ENCODE measurements at regions not wholly inside any gene's neighbourhood (a gene's known extent, or its start where the extent isn't known, plus 50 kb on each side); places are given as distances from the start of the nearest gene placed in this dataset.

- DNase-seq (ENCODE audit: extremely low read depth, low read depth): no peak
Measured at GRCh38 chr2:220034426-220035130, 407.1 kb downstream of the SLC4A3 start.

DNA sequence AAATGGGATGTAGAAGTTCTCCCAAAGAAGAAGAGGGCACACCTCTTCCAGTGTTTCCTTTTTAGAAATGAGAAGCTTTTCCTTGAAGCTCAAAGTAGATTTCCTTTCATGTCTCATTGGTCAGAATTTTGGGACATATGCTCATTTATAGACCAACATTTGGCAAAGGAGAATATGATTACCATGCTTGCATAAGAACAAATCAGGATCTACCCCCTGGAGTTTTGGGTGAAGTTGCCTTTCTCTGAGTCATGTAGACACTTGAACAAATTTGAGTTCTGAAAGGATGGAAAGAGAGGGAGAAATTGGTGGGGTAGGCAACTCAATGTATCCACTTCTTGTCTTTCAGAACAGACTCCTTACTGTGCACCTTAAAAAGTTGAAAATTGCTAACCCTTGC lies 409.0 kb downstream of the SLC4A3 start:
- no peak for DNase-seq (ENCODE audit: extremely low read depth, low read depth)

DNA sequence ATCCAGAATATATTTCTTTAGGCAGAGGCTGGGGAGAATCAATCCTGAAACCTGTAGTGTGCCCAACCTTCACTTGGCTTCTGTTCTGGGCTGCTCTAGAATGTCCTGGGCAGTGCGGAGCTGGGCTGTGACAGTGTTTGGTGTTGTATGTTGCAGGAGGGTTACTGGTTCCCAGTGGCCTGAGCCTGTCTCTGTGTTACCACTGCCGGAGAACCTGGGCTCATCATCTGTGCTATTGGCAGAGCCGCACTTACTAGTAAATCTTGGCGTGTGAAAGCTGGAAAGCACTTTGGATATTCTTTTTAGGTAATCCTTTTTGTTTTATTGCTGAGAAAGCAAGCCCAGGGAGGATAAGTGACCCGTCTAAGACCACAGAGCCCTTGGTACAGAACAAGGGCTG lies 412.9 kb downstream of the SLC4A3 start:
- no peak for DNase-seq (ENCODE audit: extremely low read depth, low read depth)

- no peak for DNase-seq (ENCODE audit: extremely low read depth, low read depth)
Measured at GRCh38 chr2:220041447-220041846, 414.0 kb downstream of the SLC4A3 start.

- no peak for DNase-seq (ENCODE audit: extremely low read depth, low read depth)
Measured at GRCh38 chr2:220043155-220043989, 415.9 kb downstream of the SLC4A3 start.

DNA sequence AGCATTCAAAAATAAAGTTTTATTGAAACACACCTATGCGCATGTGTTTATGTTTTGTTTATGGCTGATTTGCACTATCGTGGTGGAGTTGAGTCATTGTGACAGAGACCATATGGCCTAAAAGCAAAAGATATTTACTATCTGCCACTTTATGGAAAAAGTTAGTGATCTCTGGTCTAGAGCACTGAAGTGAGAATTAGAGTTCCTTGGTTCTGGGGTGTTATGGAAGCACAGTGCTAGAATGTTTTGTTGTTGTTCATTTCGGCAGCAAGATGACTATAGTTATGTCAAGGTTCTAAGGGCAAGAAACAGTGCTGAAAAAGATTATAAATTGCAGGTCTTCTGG lies 416.5 kb downstream of the SLC4A3 start:
- no peak for DNase-seq (ENCODE audit: extremely low read depth, low read depth)

- DNase-seq (ENCODE audit: extremely low read depth, low read depth): no peak
Measured at GRCh38 chr2:220044383-220044782, 417.0 kb downstream of the SLC4A3 start.

GRCh38 chr2:220046507-220046906 lies 419.1 kb downstream of the SLC4A3 start:
- no peak for DNase-seq (ENCODE audit: extremely low read depth, low read depth)

DNA sequence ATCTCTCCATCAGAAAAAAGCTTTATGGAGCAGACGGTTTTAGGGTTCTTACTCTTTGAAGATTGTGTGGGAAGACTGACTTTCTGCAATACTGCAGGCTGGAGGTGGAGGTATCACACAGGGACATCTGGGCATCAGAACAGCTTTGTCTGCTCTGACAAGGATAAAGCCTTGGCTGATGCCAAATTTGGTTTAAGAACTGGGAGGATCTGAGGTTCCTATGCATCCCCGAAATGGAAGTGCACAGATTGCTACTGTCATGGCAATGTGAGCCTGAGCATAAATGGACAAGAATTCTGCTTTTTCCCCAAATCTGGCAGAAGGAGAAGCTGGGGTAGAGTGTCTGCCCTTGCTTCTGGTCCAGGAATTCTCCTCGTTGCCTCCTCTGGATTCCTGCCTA lies 424.3 kb downstream of the SLC4A3 start:
- DNase-seq (ENCODE audit: extremely low read depth, low read depth): no peak

DNA sequence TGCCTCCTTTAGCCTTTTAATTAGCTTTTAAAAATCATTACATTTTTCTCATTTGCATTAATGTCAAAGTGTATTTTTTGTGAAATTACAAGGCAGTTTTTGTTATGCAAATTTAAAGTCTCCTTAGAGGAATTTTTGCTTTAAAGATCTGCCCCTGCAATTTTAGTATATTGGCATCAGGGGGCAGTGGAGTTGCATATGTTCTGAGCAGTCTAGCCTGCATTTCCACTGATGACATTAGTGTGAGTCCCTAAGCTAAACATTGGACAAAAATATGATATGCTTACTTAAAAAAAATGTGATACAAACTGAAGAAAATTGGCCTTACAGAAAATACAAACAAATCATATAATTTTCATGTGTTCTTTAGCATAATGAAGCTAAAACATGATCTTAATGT lies 426.5 kb downstream of the SLC4A3 start:
- no peak for DNase-seq (ENCODE audit: extremely low read depth, low read depth)

DNA sequence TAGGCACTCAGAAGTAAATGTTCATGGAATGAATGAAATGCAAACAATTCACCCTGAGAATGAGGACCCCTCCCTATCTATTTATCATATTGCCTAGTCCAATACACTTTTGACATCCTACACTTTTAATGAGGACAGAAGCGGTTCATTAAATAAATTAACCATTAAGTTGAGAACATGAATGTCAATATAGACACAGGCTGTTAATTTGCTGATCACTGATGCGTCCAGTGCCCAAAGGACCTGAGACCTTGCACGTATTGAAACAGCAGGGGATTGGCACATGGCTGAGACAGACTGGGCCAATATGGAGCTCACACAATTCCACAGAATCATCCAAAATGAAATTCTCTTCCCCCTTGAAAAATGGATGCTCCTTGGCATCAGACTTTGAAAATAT lies 430.0 kb downstream of the SLC4A3 start:
- no peak for DNase-seq (ENCODE audit: extremely low read depth, low read depth)

DNA sequence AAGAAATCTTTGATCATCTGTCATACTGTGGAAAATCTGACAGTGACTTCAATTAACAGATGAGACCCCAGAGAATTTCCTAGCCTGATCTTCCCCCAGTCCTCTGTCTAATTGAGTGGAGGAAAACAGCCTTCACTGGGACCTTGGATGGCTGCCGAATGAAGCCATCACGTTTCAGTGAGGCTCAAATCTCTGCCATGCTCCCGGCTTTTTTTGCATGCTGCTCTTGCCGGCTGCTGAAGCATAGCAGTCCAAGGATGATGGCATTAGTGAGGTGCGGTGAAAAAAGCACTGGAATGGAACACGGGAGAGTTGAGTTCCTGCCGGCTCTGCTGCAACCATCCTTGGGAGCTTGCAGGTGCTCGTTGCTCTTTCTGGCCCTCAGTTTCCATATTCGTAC lies 430.5 kb downstream of the SLC4A3 start:
- DNase-seq (ENCODE audit: extremely low read depth, low read depth): no peak

- no peak for DNase-seq (ENCODE audit: extremely low read depth, low read depth)
Measured at GRCh38 chr2:220064111-220065030, 436.9 kb downstream of the SLC4A3 start.

GRCh38 chr2:220065581-220065980 lies 438.2 kb downstream of the SLC4A3 start:
- DNase-seq (ENCODE audit: extremely low read depth, low read depth): no peak

DNA sequence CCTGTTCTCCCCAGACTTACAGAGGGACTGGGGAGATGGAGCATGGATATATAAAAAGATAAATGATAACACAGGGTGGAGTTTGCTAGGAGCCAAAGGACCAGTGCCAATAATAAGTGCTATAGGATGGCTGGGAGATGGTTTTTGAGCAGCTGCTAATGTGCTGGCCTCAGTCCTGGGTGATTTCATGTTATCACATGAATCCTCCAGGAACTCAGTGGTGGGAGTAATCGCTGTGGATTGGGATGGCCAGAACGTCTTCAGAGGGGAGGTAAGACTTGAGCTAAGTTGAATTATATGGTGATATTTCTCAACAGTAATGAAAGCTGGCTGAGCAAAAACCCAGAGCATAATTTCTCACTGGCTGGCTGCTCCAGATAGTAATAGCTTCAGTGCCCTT lies 441.4 kb downstream of the SLC4A3 start:
- DNase-seq (ENCODE audit: extremely low read depth, low read depth): no peak

GRCh38 chr2:220070349-220070748 lies 442.9 kb downstream of the SLC4A3 start:
- no peak for DNase-seq (ENCODE audit: extremely low read depth, low read depth)

DNA sequence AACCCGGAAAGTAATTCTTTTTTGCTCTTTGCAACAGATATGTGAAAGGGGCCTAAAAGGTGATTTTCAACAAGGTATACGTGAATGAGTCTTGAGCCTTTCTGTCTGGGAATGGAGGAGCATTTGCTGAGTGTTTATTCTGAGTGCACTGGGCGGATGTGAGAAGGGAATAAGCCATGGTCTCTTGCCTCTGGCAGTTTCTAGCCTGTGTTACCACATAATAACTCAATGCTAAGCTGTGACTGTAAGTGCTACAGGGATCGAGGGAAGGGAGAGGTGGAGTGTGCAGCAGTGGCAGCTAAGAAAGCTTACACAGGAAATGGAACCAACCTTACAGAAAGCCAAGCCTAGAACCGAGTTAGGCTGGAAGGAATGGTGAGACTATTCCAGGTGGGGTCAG lies 444.3 kb downstream of the SLC4A3 start:
- DNase-seq (ENCODE audit: extremely low read depth, low read depth): no peak

- DNase-seq (ENCODE audit: extremely low read depth, low read depth): no peak
Measured at GRCh38 chr2:220072669-220073220, 445.3 kb downstream of the SLC4A3 start.

- no peak for DNase-seq (ENCODE audit: extremely low read depth, low read depth)
Measured at GRCh38 chr2:220075835-220076234, 448.4 kb downstream of the SLC4A3 start.

DNA sequence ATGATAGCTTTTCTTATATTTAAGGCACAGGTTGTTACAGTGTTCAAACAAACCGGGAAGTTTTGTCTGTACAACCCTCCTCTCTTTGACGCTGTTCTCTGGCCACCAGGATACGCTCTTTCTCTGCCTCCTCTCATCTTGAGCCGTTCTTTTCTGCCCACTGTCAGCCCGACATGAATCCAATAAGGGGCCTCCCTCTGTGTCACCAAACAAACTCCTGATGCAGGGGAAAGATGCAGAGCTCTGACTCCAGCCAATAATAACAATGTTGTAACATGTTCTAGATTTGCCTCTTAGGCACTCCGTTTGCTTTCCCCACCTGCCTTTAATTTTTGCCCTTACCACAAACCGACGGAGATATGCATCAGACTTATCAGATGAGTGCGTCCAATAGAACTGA lies 449.3 kb downstream of the SLC4A3 start:
- peak; percentile 97 for DNase-seq (ENCODE audit: extremely low read depth, low read depth)

- DNase-seq (ENCODE audit: extremely low read depth, low read depth): peak; percentile 96
Measured at GRCh38 chr2:220077488-220077887, 450.1 kb downstream of the SLC4A3 start.
